ENCODE measurements at regions not wholly inside any gene's neighbourhood (a gene's known extent, or its start where the extent isn't known, plus 50 kb on each side); places are given as distances from the start of the nearest gene placed in this dataset.

GRCh38 chr13:111909971-111910671 lies 156.8 kb upstream of the SOX1 start:
- TF ChIP-seq POLR2A (IDR thresholded peaks at IDR 0.05) (no peak), CTCF (IDR thresholded peaks at IDR 0.05) (no peak)

Measured in thyroid gland (tissue), 4 donors.